NCI-H226 (cell line): ENCODE measurements at regions not wholly inside any gene's neighbourhood (a gene's known extent, or its start where the extent isn't known, plus 50 kb on each side); places are given as distances from the start of the nearest gene placed in this dataset.
A peak's percentile ranks its signal among the peaks of the same experiment; 100 is the strongest.
"Not testable (repeated sequence)": the region's sequence is repeated elsewhere in the genome, so short reads cannot be mapped to it uniquely, and the experiment has no call there.

Source experiments
- DNase-seq: peaks from one replicate; pipeline ENCODE4 v3.0.0-alpha.2; 2015

GRCh38 chr21:27534206-27534605 is 567.3 kb upstream of the ADAMTS5 start:
- DNase-seq: no peak

- peak; percentile 28 for DNase-seq
These were observed 565.2 kb upstream of the ADAMTS5 start for GRCh38 chr21:27532076-27532475.

- peak; percentile 7 for DNase-seq
These were observed 561.8 kb upstream of the ADAMTS5 start for GRCh38 chr21:27528697-27529096.

GRCh38 chr21:27526451-27526850 is 559.6 kb upstream of the ADAMTS5 start:
- no peak for DNase-seq

- no peak for DNase-seq
These were observed 558.9 kb upstream of the ADAMTS5 start for GRCh38 chr21:27525780-27526179.

DNA sequence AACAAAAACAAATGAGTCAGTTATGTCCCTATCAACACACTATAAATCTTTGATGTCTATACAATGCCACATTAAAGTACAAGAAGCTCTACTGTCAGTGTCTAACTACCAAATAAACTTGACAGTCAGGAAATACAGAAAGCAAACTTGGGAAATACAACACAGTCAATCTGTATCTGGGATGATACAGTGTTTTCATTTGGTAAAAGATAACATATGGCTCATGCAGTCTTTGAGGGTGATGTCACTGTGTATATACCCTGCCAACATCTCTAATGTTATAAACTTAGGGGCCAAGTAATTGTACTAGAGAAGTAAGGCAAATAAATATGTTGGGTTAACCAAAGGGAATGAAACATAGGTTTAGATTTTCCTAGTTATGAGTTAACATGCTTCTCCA is 552.5 kb upstream of the ADAMTS5 start:
- DNase-seq: peak; percentile 90

DNA sequence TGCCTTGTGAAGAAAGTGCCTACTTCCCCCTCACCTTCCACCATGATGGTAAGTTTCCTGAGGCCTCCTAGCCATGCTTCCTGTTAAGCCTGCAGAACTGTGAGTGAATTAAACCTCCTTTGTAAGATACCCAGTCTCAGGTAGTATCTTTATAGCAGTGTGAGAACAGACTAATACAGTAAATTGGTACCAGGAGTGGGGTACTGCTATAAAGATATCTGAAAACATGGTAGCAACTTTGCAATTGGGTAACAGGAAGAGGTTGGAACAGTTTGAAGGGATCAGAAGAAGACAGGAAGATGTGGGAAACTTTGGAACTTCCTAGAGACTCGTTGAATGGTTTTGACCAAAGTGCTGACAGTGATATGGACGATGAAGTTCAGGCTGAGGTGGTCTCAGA is 550.3 kb upstream of the ADAMTS5 start:
- DNase-seq: not testable (repeated sequence)

DNA sequence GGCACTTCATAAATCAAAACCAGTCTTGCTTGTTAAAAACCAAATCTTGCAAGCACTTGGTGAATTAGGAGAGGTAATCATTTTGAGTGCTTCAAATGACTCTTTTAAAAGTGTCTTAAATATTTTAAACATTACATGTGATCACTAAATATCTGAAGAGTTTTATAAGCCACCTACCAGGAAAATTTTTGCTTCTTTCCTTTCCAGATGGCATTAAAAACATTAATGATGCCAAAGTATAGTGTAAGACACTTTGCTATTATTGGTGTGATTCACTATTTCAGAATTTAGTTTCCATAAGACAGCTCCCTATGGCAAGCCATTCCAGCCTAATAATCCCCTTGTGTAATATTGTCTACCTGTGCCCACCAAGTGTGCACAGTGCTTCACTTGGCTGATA is 548.8 kb upstream of the ADAMTS5 start:
- peak; percentile 10 for DNase-seq

GRCh38 chr21:27513825-27514224 is 546.9 kb upstream of the ADAMTS5 start:
- DNase-seq: no peak

DNA sequence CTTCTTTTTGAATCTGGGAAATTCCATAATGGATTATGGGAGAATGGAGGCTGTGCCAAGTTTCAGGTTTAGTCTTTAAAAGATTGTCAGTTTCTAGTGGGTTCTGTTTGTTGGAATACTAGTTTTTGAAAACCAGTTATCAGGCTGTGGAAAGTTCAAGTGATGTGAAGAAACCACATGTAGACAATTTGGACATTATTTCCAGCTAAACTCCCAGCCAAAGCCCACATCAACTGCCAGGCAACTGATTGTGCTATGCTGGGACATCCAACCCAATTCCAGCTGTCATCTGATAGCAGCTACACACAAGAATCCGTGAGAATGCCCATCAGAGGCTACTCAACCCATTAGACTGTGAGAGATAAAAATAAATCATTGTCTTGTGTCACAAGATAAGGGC is 546.1 kb upstream of the ADAMTS5 start:
- DNase-seq: peak; percentile 24

DNA sequence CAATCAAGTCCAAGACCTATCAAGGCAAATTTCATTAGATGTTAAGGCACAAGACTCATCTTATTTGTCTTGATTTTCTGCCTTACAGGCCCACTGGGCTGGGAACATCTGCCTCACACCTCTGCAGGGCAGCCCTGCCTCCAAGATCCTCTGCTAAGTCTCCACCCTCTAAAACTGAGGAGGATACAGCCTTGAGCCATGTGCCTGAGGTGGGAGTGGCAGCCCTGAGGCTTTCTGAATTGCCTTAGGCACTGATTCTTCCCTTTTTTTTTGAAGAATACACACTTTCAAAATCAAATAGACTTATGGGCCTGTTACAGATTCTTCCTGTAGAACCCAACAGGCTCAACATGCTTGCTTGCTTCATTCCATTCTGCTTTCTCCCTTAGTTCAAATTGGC is 544.3 kb upstream of the ADAMTS5 start:
- DNase-seq: peak; percentile 9

GRCh38 chr21:27507695-27508094 is 540.8 kb upstream of the ADAMTS5 start:
- DNase-seq: no peak

DNA sequence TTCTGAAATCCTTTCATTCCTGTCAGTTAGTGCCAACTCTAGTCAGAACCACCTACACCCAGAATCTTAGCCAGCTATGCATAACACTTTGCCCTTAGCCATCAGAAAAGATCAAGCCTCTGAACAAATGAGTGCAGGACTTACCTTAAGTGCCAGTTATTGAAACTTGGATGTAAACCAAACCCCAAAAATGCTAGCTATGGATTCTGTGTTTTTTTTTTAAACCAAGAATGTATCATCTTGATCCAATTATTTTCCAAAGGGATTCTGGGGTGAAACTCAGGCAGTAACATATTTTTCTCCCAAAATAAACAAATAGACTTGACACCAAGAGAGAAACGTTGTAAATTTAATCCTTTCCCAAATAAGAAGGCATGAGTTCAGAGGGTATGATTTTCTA is 538.6 kb upstream of the ADAMTS5 start:
- DNase-seq: peak; percentile 78

GRCh38 chr21:27502801-27503200 is 535.9 kb upstream of the ADAMTS5 start:
- DNase-seq: no peak

- DNase-seq: peak; percentile 67
These were observed 531.1 kb upstream of the ADAMTS5 start for GRCh38 chr21:27498025-27498424.

DNA sequence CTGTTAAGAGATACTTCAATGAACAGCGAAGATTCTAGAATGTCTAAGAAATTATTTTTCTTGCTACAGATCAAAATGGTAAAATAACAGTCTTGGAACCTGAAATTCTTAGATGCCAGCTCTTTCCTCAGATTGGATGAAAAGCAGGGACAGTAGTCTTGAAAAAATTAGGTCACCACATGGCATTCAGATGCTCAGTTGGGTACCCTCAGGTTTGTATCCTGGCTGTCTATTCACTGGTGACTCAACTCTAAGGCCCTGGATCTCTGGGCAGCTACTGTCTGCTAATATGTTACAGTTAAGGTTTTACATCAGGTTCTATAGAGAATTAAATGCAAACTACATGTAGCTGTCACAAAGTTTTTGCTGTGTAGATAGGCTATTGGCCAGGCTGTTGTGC is 528.9 kb upstream of the ADAMTS5 start:
- no peak for DNase-seq

- no peak for DNase-seq
These were observed 526.7 kb upstream of the ADAMTS5 start for GRCh38 chr21:27493542-27493941.

GRCh38 chr21:27487676-27488075 is 520.8 kb upstream of the ADAMTS5 start:
- DNase-seq: no peak

DNA sequence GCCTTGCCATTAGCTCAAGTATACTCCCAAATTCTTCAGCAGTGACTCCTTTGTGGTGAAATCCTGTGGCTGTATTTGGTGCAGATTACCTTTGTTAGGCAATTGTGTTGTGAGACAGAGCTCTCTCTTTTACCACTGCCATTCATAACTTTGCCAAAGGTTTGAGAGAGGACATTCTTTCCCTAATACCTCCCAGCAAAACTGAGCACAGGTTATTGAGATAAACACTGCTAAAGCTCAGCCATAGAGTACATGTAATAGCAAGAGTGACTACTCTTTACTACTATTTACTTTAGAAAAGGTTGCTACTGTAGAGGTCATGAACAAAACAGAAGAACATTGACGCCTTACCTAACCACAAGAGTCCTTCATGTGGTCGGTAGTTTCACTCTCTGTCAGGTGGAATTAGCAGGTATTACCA is 514.0 kb upstream of the ADAMTS5 start:
- DNase-seq: peak; percentile 95

DNA sequence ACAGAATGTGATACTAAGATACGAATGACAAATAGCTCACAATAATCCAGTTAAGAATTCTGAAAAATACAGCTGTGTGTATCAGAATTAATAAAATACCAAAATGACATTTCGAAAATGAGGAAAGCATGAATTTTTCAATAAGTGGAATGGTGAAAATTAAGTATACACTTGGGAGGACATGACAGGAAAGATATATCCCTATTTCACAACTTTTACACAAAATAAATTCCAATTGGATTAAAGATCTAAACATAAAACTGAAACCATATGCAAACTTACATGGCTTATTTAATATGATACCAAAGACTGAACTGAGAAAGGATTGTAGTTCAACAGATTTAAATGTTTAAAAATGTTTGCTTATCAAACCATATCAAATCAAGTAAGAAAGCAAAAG is 510.4 kb upstream of the ADAMTS5 start:
- DNase-seq: no peak

- DNase-seq: no peak
These were observed 509.8 kb upstream of the ADAMTS5 start for GRCh38 chr21:27476696-27477095.

GRCh38 chr21:27475363-27475955 is 508.6 kb upstream of the ADAMTS5 start:
- no peak for DNase-seq

DNA sequence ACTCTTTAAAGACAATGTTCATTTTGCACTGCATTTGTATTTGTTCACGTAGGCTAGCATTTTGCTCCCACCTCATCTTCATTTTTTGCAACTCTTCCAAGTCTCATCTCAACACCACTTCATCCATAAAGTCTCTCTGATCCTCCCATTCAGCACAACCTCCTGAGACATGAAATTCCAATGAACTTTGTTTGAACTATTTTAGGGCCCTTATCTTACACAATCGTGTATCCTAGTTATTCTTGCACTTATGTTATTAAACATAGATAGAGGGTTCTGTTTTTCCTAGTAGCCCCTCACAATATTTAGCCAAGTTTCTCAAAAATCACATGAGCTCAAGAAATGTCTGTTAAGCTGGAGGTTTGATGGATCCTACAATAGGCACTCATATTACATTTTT is 500.5 kb upstream of the ADAMTS5 start:
- DNase-seq: no peak

- no peak for DNase-seq
These were observed 499.3 kb upstream of the ADAMTS5 start for GRCh38 chr21:27466140-27466539.

GRCh38 chr21:27464648-27465047 is 497.8 kb upstream of the ADAMTS5 start:
- peak; percentile 46 for DNase-seq

GRCh38 chr21:27462726-27463125 is 495.8 kb upstream of the ADAMTS5 start:
- DNase-seq: no peak
